K562 (cell line): ENCODE measurements at regions not wholly inside any gene's neighbourhood (a gene's known extent, or its start where the extent isn't known, plus 50 kb on each side); places are given as distances from the start of the nearest gene placed in this dataset.

ENCODE experiments used
- ZBTB7A ChIP-seq: IDR thresholded peaks from 2 replicates; pipeline ENCODE4 v1.6.1; 2011; ENCODE audit warnings: low read depth, mild to moderate bottlenecking, low read length, moderate library complexity, borderline replicate concordance; ENCODE audit not compliant: control insufficient read depth
- ZNF124 ChIP-seq: sonication (generic); formaldehyde crosslinking; IDR thresholded peaks from 2 replicates; pipeline ENCODE4 v1.8.1; 2022; ENCODE audit warnings: missing genetic modification reagents

GRCh38 chr12:4086481-4086880 lies 187.1 kb upstream of the CCND2 start:
- TF ChIP-seq ZBTB7A: no peak
- TF ChIP-seq ZNF124 (CRISPR knock-in tag): no peak
